Activated CD4-positive, alpha-beta memory T cell treated with anti-CD3 and anti-CD28 coated beads for 36 hours (primary cell): ENCODE measurements at regions not wholly inside any gene's neighbourhood (a gene's known extent, or its start where the extent isn't known, plus 50 kb on each side); places are given as distances from the start of the nearest gene placed in this dataset.

ENCODE experiments used
- CTCF ChIA-PET: fragments of 350-600 bp; sonication (Branson Sonifier 250); formaldehyde crosslinking; loops from one replicate; lab custom pipeline; 2021; ENCODE audit warnings: antibody characterized with exemption, inconsistent platforms; lab: Charles Lee
- POLR2A ChIA-PET: fragments of 350-600 bp; sonication (Branson Sonifier 250); formaldehyde crosslinking; loops from one replicate; lab custom pipeline; 2021; ENCODE audit warnings: antibody characterized with exemption; lab: Charles Lee
- DNase-seq: peaks from one replicate; pipeline ENCODE4 v3.0.0-alpha.2; 2020
- H3K27ac Mint-ChIP-seq: one replicate; pipeline ENCODE4 v1.8.0; 2021; ENCODE audit warnings: mixed read lengths
- H3K27me3 Mint-ChIP-seq: one replicate; pipeline ENCODE4 v1.8.0; 2021; ENCODE audit warnings: mixed read lengths
- H3K36me3 Mint-ChIP-seq: one replicate; pipeline ENCODE4 v1.8.0; 2021; ENCODE audit warnings: mixed read lengths
- H3K4me1 Mint-ChIP-seq: one replicate; pipeline ENCODE4 v1.8.0; 2021; ENCODE audit warnings: low read depth, mixed read lengths
- H3K4me3 Mint-ChIP-seq: one replicate; pipeline ENCODE4 v1.8.0; 2021; ENCODE audit warnings: mild to moderate bottlenecking, mixed read lengths
- H3K9me3 Mint-ChIP-seq: one replicate; pipeline ENCODE4 v1.8.0; 2021; ENCODE audit warnings: mixed read lengths
- intact Hi-C: fragments of 100-400 bp; cut with micrococcal nuclease; formaldehyde crosslinking; loops from one replicate; pipeline ENCODE4 v1.15.1; 2023

DNA sequence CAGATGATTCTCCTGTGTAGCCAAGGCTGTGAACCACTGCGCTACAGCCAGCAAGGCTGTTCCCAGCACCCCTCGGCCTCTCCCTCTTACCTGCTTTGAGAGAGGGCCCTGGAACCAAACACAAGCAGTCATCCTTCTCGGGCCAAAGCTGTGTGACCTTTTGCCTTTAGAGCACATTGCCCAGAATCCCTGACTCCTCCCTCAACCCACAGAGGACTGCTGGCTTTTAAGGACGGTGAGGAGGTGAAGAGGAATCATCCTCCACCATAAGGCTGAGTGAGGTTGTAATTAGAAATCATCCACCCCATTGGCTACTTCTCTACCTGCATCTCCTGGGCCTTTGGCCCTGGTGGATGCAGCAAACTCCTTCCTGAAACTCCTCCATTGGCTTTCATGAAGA lies 93.6 kb upstream of the PJA1 start:
- CTCF ChIA-PET: no interaction called here
- peaks cover 10% of the 10 kb centered on the region for H3K27me3 Mint-ChIP-seq
- no peak overlapping the region for H3K27ac Mint-ChIP-seq
- no peaks in the 10 kb centered on the region for H3K4me1 Mint-ChIP-seq
- POLR2A ChIA-PET: no interaction called here
- no peak for DNase-seq
- intact Hi-C loops: no loop called here
- no peaks in the 10 kb centered on the region for H3K9me3 Mint-ChIP-seq
- no peak overlapping the region for H3K4me3 Mint-ChIP-seq
- no peaks in the 10 kb centered on the region for H3K36me3 Mint-ChIP-seq

DNA sequence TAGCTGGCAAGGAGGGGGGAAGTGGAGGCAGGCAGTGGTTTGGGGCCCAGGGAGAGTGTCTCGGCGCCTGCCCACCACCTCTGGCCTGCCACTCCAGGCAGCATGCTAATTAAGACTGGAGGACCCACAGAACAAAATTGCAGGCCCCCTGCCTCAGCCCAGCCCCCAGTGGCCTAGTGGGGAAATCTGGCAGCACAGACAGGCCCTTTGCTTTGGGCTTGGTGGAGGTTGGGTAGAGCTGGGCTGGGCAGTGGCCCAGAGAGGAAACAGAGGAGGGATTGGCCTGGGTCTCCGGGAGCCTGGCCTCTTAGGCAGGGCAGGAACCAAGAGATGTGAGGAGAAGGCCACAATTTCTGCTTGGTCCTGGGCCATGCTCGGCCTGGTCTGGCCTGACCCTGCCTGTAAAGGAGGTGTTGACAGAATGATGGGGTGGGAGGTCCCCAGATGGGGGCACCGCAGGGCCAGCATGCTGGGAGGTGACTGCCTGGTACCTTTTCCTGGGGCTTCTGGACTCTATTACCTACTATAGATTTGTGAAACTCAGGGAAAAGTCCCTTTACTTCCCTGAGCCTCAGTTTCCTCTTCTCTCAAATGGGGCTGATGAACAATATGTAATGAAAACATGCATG lies 92.4 kb upstream of the PJA1 start:
- H3K36me3 Mint-ChIP-seq: no peaks in the 10 kb centered on the region
- CTCF ChIA-PET: no interaction called here

DNA sequence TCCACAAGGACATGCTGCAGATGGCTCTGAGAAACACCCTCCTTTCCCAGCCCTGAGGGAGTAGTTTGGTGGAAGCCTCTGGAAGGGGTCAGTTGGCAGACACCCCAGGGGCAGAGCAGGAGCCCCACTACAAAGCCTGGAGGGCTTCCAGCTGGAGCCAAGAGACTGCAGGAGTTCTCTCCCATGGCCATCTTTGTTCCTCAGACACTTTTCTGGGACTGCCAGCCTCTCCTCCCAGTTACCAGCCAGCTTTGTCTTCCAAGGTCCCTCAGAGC lies 91.0 kb upstream of the PJA1 start:
- ChIA-PET CTCF (no interaction called here), POLR2A (no interaction called here)
- DNase-seq: no peak
- no peaks in the 10 kb centered on the region for H3K4me1 Mint-ChIP-seq
- H3K27me3 Mint-ChIP-seq: peaks cover 4% of the 10 kb centered on the region
- no peaks in the 10 kb centered on the region for H3K9me3 Mint-ChIP-seq
- H3K4me3 Mint-ChIP-seq: no peak overlapping the region
- H3K27ac Mint-ChIP-seq: no peak overlapping the region
- H3K36me3 Mint-ChIP-seq: no peaks in the 10 kb centered on the region
- intact Hi-C loops: no loop called here

More for the DNA sequence above, 92.4 kb upstream of the PJA1 start:
- Mint-ChIP-seq H3K9me3 (no peaks in the 10 kb centered on the region), H3K4me1 (no peaks in the 10 kb centered on the region), H3K27me3 (peaks cover 5% of the 10 kb centered on the region), H3K27ac (no peak overlapping the region), H3K4me3 (no peak overlapping the region)
- no peak for DNase-seq
- POLR2A ChIA-PET: no interaction called here
- intact Hi-C loops: no loop called here

DNA sequence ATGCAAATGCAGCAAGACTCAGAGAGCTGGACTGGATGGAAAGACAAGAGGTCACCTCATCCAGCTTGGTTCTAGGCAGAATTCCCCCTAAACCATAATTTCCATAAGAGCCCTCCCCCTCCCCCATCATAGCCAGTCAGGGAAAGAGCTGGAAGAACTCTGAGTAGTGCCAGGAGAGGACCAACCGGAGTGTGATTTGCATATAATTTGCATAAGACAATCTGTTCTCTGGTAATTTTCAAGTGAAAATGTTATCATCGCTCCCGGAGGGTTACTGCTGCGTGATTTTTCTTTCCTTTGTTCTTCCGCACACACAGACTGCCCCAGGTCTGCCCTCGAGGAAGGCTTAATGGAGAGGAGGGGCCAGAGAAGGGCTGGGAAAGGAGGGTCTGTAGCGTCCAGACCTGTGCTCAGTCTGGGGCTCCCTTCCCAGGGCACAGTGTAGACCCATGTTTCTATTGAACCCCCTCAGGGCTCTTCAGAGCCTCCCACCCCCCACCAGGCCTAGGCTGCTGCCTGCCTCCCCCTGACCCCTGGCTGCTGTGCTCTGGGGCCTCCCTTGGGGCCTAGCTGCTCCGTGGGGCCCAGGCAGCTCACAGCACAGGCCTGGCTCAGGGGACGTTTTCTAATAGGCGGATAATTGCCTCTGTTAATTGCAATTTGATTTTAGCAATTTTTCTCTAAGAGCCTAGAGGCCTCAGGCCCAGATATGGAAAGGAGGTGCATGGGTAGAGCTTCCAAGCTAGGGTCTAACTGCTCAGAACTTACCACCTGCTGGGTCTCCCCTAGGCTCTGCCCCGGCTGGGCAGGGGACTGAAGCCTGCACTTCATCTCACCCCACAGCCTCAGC lies 90.4 kb upstream of the PJA1 start:
- DNase-seq: no peak
- ChIA-PET CTCF (no interaction called here), POLR2A (no interaction called here)
- Mint-ChIP-seq H3K27ac (no peak overlapping the region), H3K4me1 (no peaks in the 10 kb centered on the region), H3K36me3 (no peaks in the 10 kb centered on the region), H3K4me3 (no peak overlapping the region), H3K9me3 (no peaks in the 10 kb centered on the region), H3K27me3 (peaks cover 4% of the 10 kb centered on the region)
- intact Hi-C loops: no loop called here

DNA sequence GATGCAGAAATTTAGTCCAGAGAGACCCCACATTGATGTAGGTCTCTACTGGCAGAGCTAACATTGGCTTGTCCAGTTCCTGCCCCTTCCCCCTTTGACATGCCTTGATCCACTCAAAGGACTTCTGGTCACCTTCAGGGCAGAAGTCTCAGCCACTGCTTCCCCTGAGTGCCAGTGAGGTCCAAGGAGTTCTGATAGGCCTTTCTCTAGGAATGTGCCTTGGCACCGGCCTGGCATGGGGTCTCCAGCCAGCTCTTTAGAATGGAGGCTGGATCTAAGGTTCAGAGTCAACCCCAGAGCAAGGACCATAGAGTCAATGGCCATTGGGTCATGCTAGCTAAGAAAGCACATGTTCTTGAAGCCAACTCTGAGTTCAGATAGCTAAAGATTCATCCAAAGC lies 88.6 kb upstream of the PJA1 start:
- CTCF ChIA-PET: no interaction called here
- Mint-ChIP-seq H3K36me3 (no peaks in the 10 kb centered on the region), H3K4me1 (no peaks in the 10 kb centered on the region), H3K9me3 (no peaks in the 10 kb centered on the region), H3K27ac (no peak overlapping the region), H3K27me3 (no peaks in the 10 kb centered on the region), H3K4me3 (no peak overlapping the region)
- no peak for DNase-seq
- POLR2A ChIA-PET: no interaction called here
- intact Hi-C loops: no loop called here

DNA sequence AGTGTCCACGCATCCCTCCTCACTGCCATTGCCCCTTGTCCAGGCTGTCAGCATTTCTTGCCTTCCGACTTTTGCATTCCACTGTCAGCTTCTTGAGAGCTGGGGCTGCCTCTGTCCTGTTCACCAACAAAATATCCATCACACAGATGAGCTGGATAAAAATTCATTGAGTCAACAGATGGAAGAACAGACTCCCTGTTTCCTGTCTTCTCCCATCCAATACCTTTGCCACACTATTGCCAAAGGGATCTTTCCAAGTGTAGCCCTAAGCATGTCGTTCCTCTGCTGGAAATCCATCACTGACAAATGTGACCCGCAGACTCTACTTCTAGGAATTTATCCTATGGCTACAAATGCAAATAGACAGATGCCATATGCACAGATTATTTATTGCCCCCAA lies 78.0 kb upstream of the PJA1 start:
- Mint-ChIP-seq H3K4me3 (no peak overlapping the region), H3K9me3 (no peaks in the 10 kb centered on the region), H3K4me1 (no peaks in the 10 kb centered on the region), H3K27me3 (peaks cover 6% of the 10 kb centered on the region), H3K27ac (no peak overlapping the region), H3K36me3 (no peaks in the 10 kb centered on the region)
- POLR2A ChIA-PET: no interaction called here
- DNase-seq: no peak
- intact Hi-C loops: no loop called here
- CTCF ChIA-PET: no interaction called here

DNA sequence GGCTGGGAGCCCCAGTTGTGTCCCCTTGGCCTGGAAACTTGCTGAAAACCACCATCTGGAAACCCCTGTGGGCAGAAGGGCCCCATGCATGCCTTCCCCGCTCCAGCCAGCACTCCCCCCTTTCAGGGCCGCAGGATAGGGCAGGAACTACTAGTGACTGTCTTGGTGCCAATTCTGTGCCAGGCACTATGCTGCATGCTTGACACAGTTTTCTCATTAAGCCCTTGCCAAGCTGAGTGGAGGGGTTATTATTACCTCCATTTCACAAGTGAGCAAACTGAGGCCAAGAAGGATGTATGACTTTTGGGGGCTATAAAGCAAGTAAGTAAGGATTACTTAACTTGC lies 73.6 kb upstream of the PJA1 start:
- Mint-ChIP-seq H3K27ac (no peak overlapping the region), H3K9me3 (no peaks in the 10 kb centered on the region), H3K27me3 (no peaks in the 10 kb centered on the region), H3K4me1 (no peaks in the 10 kb centered on the region), H3K4me3 (no peak overlapping the region), H3K36me3 (no peaks in the 10 kb centered on the region)
- CTCF ChIA-PET: interaction anchor here (0.9 kb wide), 1 partner anchor 411 kb away, joined by 3 read pairs; no protein-coding TSS in a partner anchor
- DNase-seq: no peak
- POLR2A ChIA-PET: no interaction called here
- intact Hi-C loops: no loop called here

DNA sequence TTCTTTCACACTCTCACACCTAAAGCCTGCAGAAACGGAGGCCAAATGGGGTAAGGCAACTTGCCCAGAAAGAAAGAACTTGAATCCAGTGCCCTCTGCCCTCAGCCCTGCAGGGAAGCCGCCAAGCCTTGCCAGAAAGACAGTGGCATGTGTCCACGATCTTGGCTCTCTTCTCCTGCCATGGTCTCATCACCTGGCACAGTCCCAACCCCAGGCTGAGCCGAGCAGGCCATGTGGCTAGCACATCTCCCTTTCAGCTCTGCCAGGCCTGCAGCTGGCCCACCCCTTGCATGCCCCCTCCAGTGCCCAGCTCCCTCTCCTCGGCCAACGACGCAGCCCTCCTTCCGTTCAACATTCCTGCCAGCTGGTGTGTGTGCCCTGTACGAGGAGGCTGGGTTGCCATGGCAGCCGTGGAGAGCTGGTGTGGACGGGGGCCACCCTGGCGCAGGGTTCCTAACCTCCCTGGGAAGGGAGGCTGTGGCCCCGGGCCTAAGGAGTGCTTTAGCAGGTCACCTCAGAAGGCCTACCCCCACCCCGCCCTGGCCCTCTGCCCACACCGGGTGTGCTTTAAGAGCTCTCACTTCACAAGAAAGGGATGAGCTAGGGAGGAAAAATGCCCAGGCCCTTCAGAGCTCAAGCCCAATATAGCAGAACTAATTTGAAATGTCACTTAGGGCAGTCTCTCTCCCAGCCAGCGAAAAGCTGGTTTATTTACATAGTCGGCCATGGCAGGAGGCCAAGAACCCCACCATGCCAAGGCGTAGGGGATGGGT lies 73.0 kb upstream of the PJA1 start:
- Mint-ChIP-seq H3K36me3 (no peaks in the 10 kb centered on the region), H3K9me3 (no peaks in the 10 kb centered on the region), H3K27me3 (no peaks in the 10 kb centered on the region), H3K4me1 (no peaks in the 10 kb centered on the region), H3K4me3 (no peak overlapping the region), H3K27ac (no peak overlapping the region)
- intact Hi-C loops: no loop called here
- ChIA-PET POLR2A (no interaction called here), CTCF (interaction anchor here (0.9 to 1.0 kb wide), 2 partner anchors 144 to 411 kb away, joined by 3 read pairs; no protein-coding TSS in a partner anchor)
- DNase-seq: no peak

DNA sequence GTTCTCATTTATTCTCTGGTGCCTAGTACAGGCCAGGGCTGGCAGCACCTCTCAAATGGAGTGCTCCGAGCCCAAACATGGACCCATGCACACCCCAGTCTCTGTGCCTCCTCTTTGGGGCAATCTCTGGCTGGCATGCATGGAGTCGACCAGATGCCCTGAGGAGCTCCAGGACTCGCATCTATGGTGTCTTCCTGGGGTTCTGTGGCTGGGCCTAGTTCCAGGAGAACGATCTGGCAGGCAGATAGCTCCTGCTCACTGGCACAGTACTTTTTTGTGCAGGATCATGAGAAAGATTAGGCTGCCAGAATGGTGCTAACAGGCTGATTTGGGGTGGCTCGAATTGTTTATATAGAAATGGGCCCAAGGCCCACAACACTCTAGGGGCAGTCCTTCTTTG lies 72.0 kb upstream of the PJA1 start:
- no peaks in the 10 kb centered on the region for H3K9me3 Mint-ChIP-seq
- ChIA-PET CTCF (interaction anchor here (1.0 kb wide), 1 partner anchor 143 kb away, joined by 3 read pairs; no protein-coding TSS in a partner anchor), POLR2A (no interaction called here)
- intact Hi-C loops: no loop called here
- no peak overlapping the region for H3K27ac Mint-ChIP-seq
- no peaks in the 10 kb centered on the region for H3K4me1 Mint-ChIP-seq
- no peaks in the 10 kb centered on the region for H3K27me3 Mint-ChIP-seq
- no peak overlapping the region for H3K4me3 Mint-ChIP-seq
- H3K36me3 Mint-ChIP-seq: no peaks in the 10 kb centered on the region
- no peak for DNase-seq

DNA sequence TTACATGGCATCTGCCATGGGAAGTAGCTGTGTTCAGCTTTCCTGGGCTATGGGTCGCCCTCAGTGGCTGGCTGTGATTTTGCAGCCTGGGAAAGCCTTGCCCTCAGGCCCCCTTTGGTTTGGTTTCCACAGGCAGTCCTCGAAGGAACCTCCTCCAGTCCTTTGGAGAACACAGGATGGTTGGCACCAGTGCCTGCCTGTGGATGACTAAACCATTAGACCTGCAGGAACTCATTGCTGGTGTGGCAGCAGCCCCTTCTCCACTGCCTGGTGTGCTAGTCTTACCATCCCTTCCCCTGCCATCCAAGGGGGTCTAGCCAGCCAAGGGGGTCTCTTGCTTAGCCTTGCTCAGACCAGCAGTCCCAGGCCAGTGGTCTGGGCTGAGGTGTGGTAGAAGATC lies 71.4 kb upstream of the PJA1 start:
- CTCF ChIA-PET: interaction anchor here (0.7 kb wide), 1 partner anchor 409 kb away, joined by 3 read pairs; no protein-coding TSS in a partner anchor
- POLR2A ChIA-PET: no interaction called here
- intact Hi-C loops: no loop called here
- Mint-ChIP-seq H3K4me1 (no peaks in the 10 kb centered on the region), H3K27me3 (no peaks in the 10 kb centered on the region), H3K36me3 (no peaks in the 10 kb centered on the region), H3K4me3 (no peak overlapping the region), H3K27ac (no peak overlapping the region), H3K9me3 (no peaks in the 10 kb centered on the region)
- no peak for DNase-seq

DNA sequence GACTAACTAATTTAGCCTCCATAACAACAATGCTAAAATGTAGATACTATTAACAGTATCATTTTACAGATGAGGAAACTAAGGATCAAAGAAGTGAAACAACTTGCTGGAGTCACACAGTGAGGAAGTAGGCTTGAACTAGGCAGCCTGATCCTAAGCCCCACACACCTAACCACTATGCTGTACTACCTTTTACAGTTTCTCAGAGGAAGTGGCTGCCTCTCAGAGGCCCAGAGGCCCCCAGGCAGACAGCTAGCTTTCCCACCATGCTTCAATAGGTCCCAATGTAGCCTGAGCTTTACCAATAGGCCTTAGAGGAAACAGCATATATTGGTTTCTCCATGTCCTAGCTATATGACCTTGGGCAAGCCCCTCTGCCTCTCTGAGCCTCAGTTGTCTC lies 69.4 kb upstream of the PJA1 start:
- ChIA-PET CTCF (interaction anchor here (1.4 kb wide), 1 partner anchor 141 kb away, joined by 3 read pairs; no protein-coding TSS in a partner anchor), POLR2A (no interaction called here)
- intact Hi-C loops: no loop called here
- H3K27me3 Mint-ChIP-seq: no peaks in the 10 kb centered on the region
- no peaks in the 10 kb centered on the region for H3K4me1 Mint-ChIP-seq
- H3K9me3 Mint-ChIP-seq: no peaks in the 10 kb centered on the region
- DNase-seq: no peak
- no peaks in the 10 kb centered on the region for H3K36me3 Mint-ChIP-seq
- H3K4me3 Mint-ChIP-seq: no peak overlapping the region
- H3K27ac Mint-ChIP-seq: no peak overlapping the region

DNA sequence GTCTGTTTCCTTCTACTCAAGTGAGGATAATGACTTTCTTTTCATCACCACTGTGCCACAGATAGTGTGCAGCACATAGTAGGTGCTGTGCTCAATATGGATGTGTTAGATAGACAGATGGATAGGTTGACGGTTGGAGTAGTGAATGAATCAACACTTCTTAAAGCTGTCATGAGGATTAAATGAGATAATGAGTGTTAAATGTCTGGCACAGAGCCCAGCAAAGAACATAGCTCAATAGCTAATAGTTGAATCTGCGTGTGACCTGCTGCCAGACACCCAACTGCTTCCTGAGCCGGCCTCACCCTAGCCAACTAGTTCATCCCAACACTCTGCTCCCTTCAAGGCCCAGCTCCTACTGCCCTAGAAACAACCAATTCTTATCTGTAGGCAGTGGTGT lies 67.7 kb upstream of the PJA1 start:
- no peaks in the 10 kb centered on the region for H3K4me1 Mint-ChIP-seq
- ChIA-PET CTCF (no interaction called here), POLR2A (no interaction called here)
- H3K27ac Mint-ChIP-seq: no peak overlapping the region
- H3K27me3 Mint-ChIP-seq: no peaks in the 10 kb centered on the region
- DNase-seq: no peak
- no peaks in the 10 kb centered on the region for H3K36me3 Mint-ChIP-seq
- H3K4me3 Mint-ChIP-seq: no peak overlapping the region
- H3K9me3 Mint-ChIP-seq: no peaks in the 10 kb centered on the region
- intact Hi-C loops: no loop called here
